H1 (cell line): ENCODE measurements at regions not wholly inside any gene's neighbourhood (a gene's known extent, or its start where the extent isn't known, plus 50 kb on each side); places are given as distances from the start of the nearest gene placed in this dataset.
"Not testable (repeated sequence)": the region's sequence is repeated elsewhere in the genome, so short reads cannot be mapped to it uniquely, and the experiment has no call there.

Source experiments
- CTCF ChIA-PET: fragments of 300-600 bp; sonication (Branson Sonifier 250); formaldehyde crosslinking; loops from one replicate; lab custom pipeline; 2021; ENCODE audit not compliant: partially characterized antibody; lab: Charles Lee
- POLR2A ChIA-PET: fragments of 300-600 bp; sonication (Branson Sonifier 250); formaldehyde crosslinking; loops from one replicate; lab custom pipeline; 2021; ENCODE audit warnings: inconsistent platforms; ENCODE audit not compliant: partially characterized antibody; lab: Charles Lee
- DNase-seq, 2 experiments: peaks; one replicate each; pipeline versions ENCODE4 v3.0.0 to v3.0.0-alpha.2; 2010 to 2022; ENCODE audit warnings: low spot score in 2 of 2, low read depth in 1 of 2, mixed read lengths in 1 of 2
- FAIRE-seq: peaks from 2 replicates; lab custom pipeline; 2011; peaks lifted over from hg19 to GRCh38; lab: Jason Lieb, UNC
- H2AFZ ChIP-seq: 2 replicates; pipeline ENCODE4 v1.8.1; 2012; ENCODE audit warnings: low read length, inconsistent platforms
- H2AK5ac ChIP-seq: 2 replicates; pipeline ENCODE4 v1.6.1; 2013; ENCODE audit warnings: low read depth, low read length
- H2BK120ac ChIP-seq: replicated peaks from 2 replicates; pipeline ENCODE3; 2013; ENCODE audit warnings: low read depth, low read length, inconsistent platforms
- H2BK12ac ChIP-seq: 2 replicates; pipeline ENCODE4 v1.6.1; 2013; ENCODE audit warnings: low read depth, low read length
- H2BK15ac ChIP-seq: 2 replicates; pipeline ENCODE4 v1.6.1; 2013; ENCODE audit warnings: low read length
- H2BK20ac ChIP-seq: 2 replicates; pipeline ENCODE4 v1.6.1; 2013; ENCODE audit warnings: low read length
- H2BK5ac ChIP-seq: 2 replicates; pipeline ENCODE4 v1.6.1; 2013; ENCODE audit warnings: low read depth, low read length
- H3K14ac ChIP-seq: 2 replicates; pipeline ENCODE4 v1.6.1; 2013; ENCODE audit warnings: inconsistent platforms; ENCODE audit not compliant: insufficient read length
- H3K18ac ChIP-seq: 2 replicates; pipeline ENCODE4 v1.6.1; 2013; ENCODE audit warnings: low read length; ENCODE audit errors: extremely low read depth
- H3K23ac ChIP-seq: 2 replicates; pipeline ENCODE4 v1.6.1; 2013; ENCODE audit warnings: inconsistent platforms; ENCODE audit not compliant: insufficient read length
- H3K23me2 ChIP-seq: 2 replicates; pipeline ENCODE4 v1.6.1; 2013; ENCODE audit warnings: low read depth, low read length
- H3K27ac ChIP-seq: 2 replicates; pipeline ENCODE4 v1.6.1; 2011; ENCODE audit warnings: low read depth, low read length, inconsistent platforms
- H3K27me3 ChIP-seq, 4 experiments: replicated peaks in 1 of 4; 1 replicate in 1 of 4; 2 replicates in 3 of 4; pipeline versions ENCODE4 v1.6.1 to v1.8.1; 2011 to 2013; ENCODE audit warnings: low read length in 3 of 4, mild to moderate bottlenecking in 3 of 4, inconsistent platforms in 2 of 4, mixed read lengths in 2 of 4, moderate library complexity in 1 of 4; ENCODE audit not compliant: control insufficient read depth in 3 of 4, insufficient read depth in 3 of 4; ENCODE audit errors: extremely low read depth in 1 of 4
- H3K36me3 ChIP-seq, 4 experiments: 2 replicates each; pipeline versions ENCODE4 v1.6.1 to v1.8.1; 2011 to 2013; ENCODE audit warnings: mild to moderate bottlenecking in 4 of 4, low read length in 3 of 4, moderate library complexity in 2 of 4, control low read depth in 1 of 4, inconsistent platforms in 1 of 4; ENCODE audit not compliant: insufficient read depth in 4 of 4, control insufficient read depth in 2 of 4
- H3K4ac ChIP-seq: replicated peaks from 2 replicates; pipeline ENCODE3; 2013; ENCODE audit warnings: low read length, low read depth, mixed read lengths, inconsistent platforms; ENCODE audit not compliant: insufficient read length
- H3K4me1 ChIP-seq, 4 experiments: replicated peaks in 1 of 4; 1 replicate in 1 of 4; 2 replicates in 3 of 4; pipeline versions ENCODE4 v1.6.1 to v1.8.1; 2011 to 2013; ENCODE audit warnings: low read length in 3 of 4, inconsistent platforms in 2 of 4, mixed read lengths in 1 of 4; ENCODE audit not compliant: insufficient read depth in 4 of 4, control insufficient read depth in 3 of 4
- H3K4me2 ChIP-seq, 2 experiments: 2 replicates each; pipeline versions ENCODE4 v1.6.1 to v1.8.1; 2011 to 2013; ENCODE audit warnings: low read depth in 2 of 2, low read length in 2 of 2, control low read depth in 1 of 2, inconsistent platforms in 1 of 2, mild to moderate bottlenecking in 1 of 2; ENCODE audit not compliant: insufficient read depth in 1 of 2
- H3K4me3 ChIP-seq, 4 experiments: fragments of 200-600, 300-600 bp in 1 of 4; sonication (generic), shearing (Covaris generic), sonication (Bioruptor Twin) in 1 of 4; 2 replicates each; pipeline versions ENCODE4 v1.5.1 to v1.8.1; 2011 to 2016; ENCODE audit warnings: low read length in 4 of 4, low read depth in 3 of 4, control low read depth in 2 of 4, inconsistent platforms in 2 of 4, mild to moderate bottlenecking in 2 of 4, mixed read lengths in 1 of 4, moderate library complexity in 1 of 4; ENCODE audit not compliant: insufficient read depth in 2 of 4; ENCODE audit errors: extremely low read depth in 1 of 4
- H3K56ac ChIP-seq: replicated peaks from 2 replicates; pipeline ENCODE3; 2013; ENCODE audit warnings: low read depth, mild to moderate bottlenecking, mixed read lengths, low read length, inconsistent platforms; ENCODE audit not compliant: insufficient read length
- H3K79me1 ChIP-seq: 2 replicates; pipeline ENCODE4 v1.6.1; 2013; ENCODE audit warnings: low read depth, low read length, control low read depth
- H3K79me2 ChIP-seq, 2 experiments: 2 replicates each; pipeline versions ENCODE4 v1.6.1 to v1.8.1; 2012 to 2013; ENCODE audit warnings: low read length in 2 of 2, mild to moderate bottlenecking in 2 of 2, inconsistent platforms in 1 of 2; ENCODE audit not compliant: insufficient read depth in 2 of 2, control insufficient read depth in 1 of 2
- H3K9ac ChIP-seq, 4 experiments: replicated peaks in 1 of 4; 1 replicate in 1 of 4; 2 replicates in 3 of 4; pipeline versions ENCODE4 v1.6.1 to v1.8.1; 2011 to 2013; ENCODE audit warnings: low read depth in 3 of 4, low read length in 3 of 4, control low read depth in 2 of 4, mild to moderate bottlenecking in 2 of 4, moderate library complexity in 2 of 4, inconsistent platforms in 1 of 4; ENCODE audit errors: extremely low read depth in 1 of 4
- H3K9me3 ChIP-seq, 2 experiments: 2 replicates each; pipeline versions ENCODE4 v1.6.1 to v1.8.1; 2012 to 2013; ENCODE audit warnings: mild to moderate bottlenecking in 2 of 2, moderate library complexity in 2 of 2, control low read depth in 1 of 2, inconsistent platforms in 1 of 2, low read depth in 1 of 2, low read length in 1 of 2, mixed read lengths in 1 of 2; ENCODE audit not compliant: insufficient read depth in 2 of 2
- H4K20me1 ChIP-seq, 2 experiments: replicated peaks in 1 of 2; 2 replicates each; pipeline versions ENCODE3 to v1.8.1; 2011 to 2013; ENCODE audit warnings: inconsistent platforms in 2 of 2, low read length in 2 of 2, mild to moderate bottlenecking in 1 of 2; ENCODE audit not compliant: insufficient read depth in 2 of 2, control insufficient read depth in 1 of 2
- H4K5ac ChIP-seq: 2 replicates; pipeline ENCODE4 v1.6.1; 2013; ENCODE audit warnings: low read length, low read depth, mixed read lengths, inconsistent platforms; ENCODE audit not compliant: insufficient read length
- H4K8ac ChIP-seq: 2 replicates; pipeline ENCODE4 v1.8.0; 2013; ENCODE audit warnings: mild to moderate bottlenecking, moderate library complexity, low read length, inconsistent platforms; ENCODE audit not compliant: insufficient read depth; ENCODE audit errors: extremely low read depth
- H4K91ac ChIP-seq: replicated peaks from 2 replicates; pipeline ENCODE3; 2013; ENCODE audit warnings: low read length, mixed read lengths, inconsistent platforms; ENCODE audit not compliant: insufficient read length
- WGBS, 2 experiments: shearing (Covaris generic) in 1 of 2; methylation state at CpG; one replicate each; pipeline versions ENCODE4 v1.1.6 to v1.1.7; 2013 to 2015; ENCODE audit warnings: low lambda C conversion rate in 2 of 2, mixed read lengths in 2 of 2, inconsistent platforms in 1 of 2, low coverage in 1 of 2, missing lambda C conversion rate in 1 of 2; ENCODE audit not compliant: insufficient replicate concordance in 2 of 2, insufficient coverage in 1 of 2, insufficient read length in 1 of 2; ENCODE audit errors: extremely low coverage in 1 of 2, missing lambda C conversion rate in 1 of 2; 5-methylcytosine and 5-hydroxymethylcytosine counted together

DNA sequence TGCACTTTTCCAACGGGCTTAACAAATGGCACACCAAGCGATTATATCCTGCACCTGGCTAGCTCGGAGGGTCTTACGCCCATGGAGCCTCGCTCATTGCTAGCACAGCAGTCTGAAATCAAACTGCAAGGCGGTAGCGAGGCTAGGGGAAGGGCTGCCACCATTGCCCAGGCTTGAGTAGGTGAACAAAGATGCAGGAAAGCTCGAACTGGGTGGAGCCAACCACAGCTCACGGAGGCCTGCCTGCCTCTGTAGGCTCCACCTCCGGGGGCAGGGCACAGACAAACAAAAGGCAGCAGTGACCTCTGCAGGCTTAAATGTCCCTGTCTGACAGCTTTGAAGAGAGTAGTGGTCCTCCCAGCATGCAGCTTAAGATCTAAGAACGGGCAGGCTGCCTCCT lies 365.4 kb downstream of the MMUT start:
- H2AFZ ChIP-seq, H4K8ac ChIP-seq, H4K5ac ChIP-seq, H3K79me2 ChIP-seq, POLR2A ChIA-PET, H3K27me3 ChIP-seq, H4K20me1 ChIP-seq, H3K4ac ChIP-seq, H2BK20ac ChIP-seq, H3K18ac ChIP-seq, H3K14ac ChIP-seq, H2BK120ac ChIP-seq, FAIRE-seq, H3K79me1 ChIP-seq, H3K9ac ChIP-seq, DNase-seq, H3K23me2 ChIP-seq, H2BK12ac ChIP-seq, H3K56ac ChIP-seq, H2AK5ac ChIP-seq, H3K27ac ChIP-seq, H3K4me1 ChIP-seq, CTCF ChIA-PET, H4K91ac ChIP-seq, H3K23ac ChIP-seq, H3K4me2 ChIP-seq, H3K9me3 ChIP-seq, H2BK15ac ChIP-seq, H3K4me3 ChIP-seq, H3K36me3 ChIP-seq, H2BK5ac ChIP-seq: not testable (repeated sequence)
- 90% methylated on average over 11 of the region's 11 CpGs; no CpG with 5 or more reads in 1 of the 2 experiments for WGBS, 2 experiments
